Liver (tissue), 8 donors: ENCODE measurements at regions not wholly inside any gene's neighbourhood (a gene's known extent, or its start where the extent isn't known, plus 50 kb on each side); places are given as distances from the start of the nearest gene placed in this dataset.

Experiments
- DNase-seq: peaks from one replicate; pipeline ENCODE4 v3.0.0-alpha.2; 2017; ENCODE audit warnings: low spot score
- H3K27ac ChIP-seq, 2 donors: one replicate each; pipeline ENCODE4 v1.7.0; 2013; ENCODE audit warnings: inconsistent platforms in 2 of 2, low read length in 2 of 2, control low read depth in 1 of 2, low read depth in 1 of 2, mild to moderate bottlenecking in 1 of 2
- H3K27me3 ChIP-seq, 4 donors: one replicate each; pipeline versions ENCODE4 v1.6.1 to v1.7.0; 2013; ENCODE audit warnings: low read length in 3 of 4, inconsistent platforms in 1 of 4, mild to moderate bottlenecking in 1 of 4, moderate library complexity in 1 of 4; ENCODE audit not compliant: control insufficient read depth in 4 of 4, insufficient read depth in 4 of 4
- H3K36me3 ChIP-seq, 4 donors: one replicate each; pipeline versions ENCODE4 v1.6.1 to v1.7.0; 2013; ENCODE audit warnings: low read length in 3 of 4, mild to moderate bottlenecking in 3 of 4, low read depth in 1 of 4, moderate library complexity in 1 of 4; ENCODE audit not compliant: control insufficient read depth in 4 of 4, insufficient read depth in 3 of 4
- H3K4me1 ChIP-seq, 4 donors: one replicate each; pipeline versions ENCODE4 v1.6.1 to v1.7.0; 2013; ENCODE audit warnings: low read length in 3 of 4, mild to moderate bottlenecking in 3 of 4, moderate library complexity in 1 of 4; ENCODE audit not compliant: control insufficient read depth in 4 of 4, insufficient read depth in 4 of 4
- H3K4me3 ChIP-seq, 3 donors: one replicate each; pipeline versions ENCODE4 v1.6.1 to v1.7.0; 2013; ENCODE audit warnings: low read length in 3 of 3, control low read depth in 1 of 3, low read depth in 1 of 3, mild to moderate bottlenecking in 1 of 3
- H3K9ac ChIP-seq, 2 donors: one replicate each; pipeline ENCODE4 v1.7.0; 2013; ENCODE audit warnings: low read length in 2 of 2, mild to moderate bottlenecking in 2 of 2, moderate library complexity in 2 of 2, control low read depth in 1 of 2, low read depth in 1 of 2
- H3K9me3 ChIP-seq, 4 donors: one replicate each; pipeline versions ENCODE4 v1.6.1 to v1.7.0; 2013; ENCODE audit warnings: low read length in 3 of 4; ENCODE audit not compliant: control insufficient read depth in 4 of 4
- FOXA2 ChIP-seq: IDR thresholded peaks from 2 replicates; pipeline ENCODE4 v1.6.1; 2016; ENCODE audit warnings: antibody characterized with exemption
- GABPA ChIP-seq, 2 donors: IDR thresholded peaks in 1 of 2; conservative IDR thresholded peaks in 1 of 2; 2 replicates each; pipeline ENCODE4 v1.6.1; 2016; ENCODE audit warnings: antibody characterized with exemption in 2 of 2, mild to moderate bottlenecking in 1 of 2, moderate library complexity in 1 of 2
- HNF4A ChIP-seq, 2 donors: conservative IDR thresholded peaks; 2 replicates each; pipeline ENCODE4 v1.6.1; 2016; ENCODE audit warnings: antibody characterized with exemption in 2 of 2, mild to moderate bottlenecking in 2 of 2
- NR2F2 ChIP-seq: IDR thresholded peaks from 2 replicates; pipeline ENCODE4 v1.6.1; 2016; ENCODE audit warnings: antibody characterized with exemption
- RXRA ChIP-seq, 2 donors: IDR thresholded peaks; 2 replicates each; pipeline ENCODE4 v1.6.1; 2017 to 2018; ENCODE audit warnings: antibody characterized with exemption in 2 of 2, mild to moderate bottlenecking in 1 of 2
- SP1 ChIP-seq: IDR thresholded peaks from 2 replicates; pipeline ENCODE4 v1.6.1; 2018; ENCODE audit warnings: antibody characterized with exemption, mild to moderate bottlenecking
- TAF1 ChIP-seq: conservative IDR thresholded peaks from 2 replicates; pipeline ENCODE4 v1.6.1; 2016; ENCODE audit warnings: antibody characterized with exemption, mild to moderate bottlenecking
- WGBS: extraction: QIAGEN DNeasy Blood & Tissue Kit; methylation state at CpG from one replicate; pipeline ENCODE4 v1.1.7; 2013; 5-methylcytosine and 5-hydroxymethylcytosine counted together
- TF ChIP-seq, protein P1 (sequence below): IDR thresholded peaks from 2 replicates; pipeline ENCODE4 v1.6.1; 2016; ENCODE audit warnings: antibody characterized with exemption
- TF ChIP-seq, protein P2 (sequence below): IDR thresholded peaks from 2 replicates; pipeline ENCODE4 v1.6.1; 2016; ENCODE audit warnings: antibody characterized with exemption, mild to moderate bottlenecking
- TF ChIP-seq, protein P3 (sequence below): IDR thresholded peaks from 2 replicates; pipeline ENCODE4 v1.6.1; 2016; ENCODE audit warnings: antibody characterized with exemption
- TF ChIP-seq, protein P4 (sequence below): IDR thresholded peaks from 2 replicates; pipeline ENCODE4 v1.6.1; 2016; ENCODE audit warnings: antibody characterized with exemption
- TF ChIP-seq, protein P5 (sequence below): fragments of 150-350 bp; IDR thresholded peaks from 2 replicates; pipeline ENCODE4 v1.5.1; 2017; ENCODE audit warnings: improper control_type of control experiment, low read depth, low read length; ENCODE audit not compliant: missing input control
- donor health status: healthy.
- donor health status: healthy.
- donor health status: healthy.
- donor health status: healthy.
- donor health status: healthy.

DNA sequence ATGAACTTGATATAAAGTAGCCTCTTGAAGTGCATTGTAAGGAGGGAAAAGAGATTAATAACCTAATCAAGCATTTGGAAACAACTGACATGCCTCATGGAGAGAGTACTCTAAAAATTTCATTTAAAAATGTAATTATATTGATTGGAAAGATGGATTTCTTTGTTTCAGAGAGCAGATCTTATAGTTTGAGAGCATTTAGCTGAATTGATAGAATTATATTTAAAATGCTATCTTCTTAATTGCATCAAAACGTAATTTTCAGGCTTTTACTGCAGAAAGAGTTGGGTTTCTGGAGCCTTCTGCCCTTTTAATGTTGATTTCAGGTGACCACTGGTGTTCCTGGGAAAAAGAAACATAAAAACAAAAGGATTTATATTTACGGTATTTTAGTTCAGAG lies 130.6 kb downstream of the EDN3 start (continued):
- no peak for TF ChIP-seq NR2F2
- TF ChIP-seq, protein P1, sequence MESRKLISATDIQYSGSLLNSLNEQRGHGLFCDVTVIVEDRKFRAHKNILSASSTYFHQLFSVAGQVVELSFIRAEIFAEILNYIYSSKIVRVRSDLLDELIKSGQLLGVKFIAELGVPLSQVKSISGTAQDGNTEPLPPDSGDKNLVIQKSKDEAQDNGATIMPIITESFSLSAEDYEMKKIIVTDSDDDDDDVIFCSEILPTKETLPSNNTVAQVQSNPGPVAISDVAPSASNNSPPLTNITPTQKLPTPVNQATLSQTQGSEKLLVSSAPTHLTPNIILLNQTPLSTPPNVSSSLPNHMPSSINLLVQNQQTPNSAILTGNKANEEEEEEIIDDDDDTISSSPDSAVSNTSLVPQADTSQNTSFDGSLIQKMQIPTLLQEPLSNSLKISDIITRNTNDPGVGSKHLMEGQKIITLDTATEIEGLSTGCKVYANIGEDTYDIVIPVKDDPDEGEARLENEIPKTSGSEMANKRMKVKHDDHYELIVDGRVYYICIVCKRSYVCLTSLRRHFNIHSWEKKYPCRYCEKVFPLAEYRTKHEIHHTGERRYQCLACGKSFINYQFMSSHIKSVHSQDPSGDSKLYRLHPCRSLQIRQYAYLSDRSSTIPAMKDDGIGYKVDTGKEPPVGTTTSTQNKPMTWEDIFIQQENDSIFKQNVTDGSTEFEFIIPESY, result no peak
- no peak for TF ChIP-seq RXRA (IDR thresholded peaks at IDR 0.05)

DNA sequence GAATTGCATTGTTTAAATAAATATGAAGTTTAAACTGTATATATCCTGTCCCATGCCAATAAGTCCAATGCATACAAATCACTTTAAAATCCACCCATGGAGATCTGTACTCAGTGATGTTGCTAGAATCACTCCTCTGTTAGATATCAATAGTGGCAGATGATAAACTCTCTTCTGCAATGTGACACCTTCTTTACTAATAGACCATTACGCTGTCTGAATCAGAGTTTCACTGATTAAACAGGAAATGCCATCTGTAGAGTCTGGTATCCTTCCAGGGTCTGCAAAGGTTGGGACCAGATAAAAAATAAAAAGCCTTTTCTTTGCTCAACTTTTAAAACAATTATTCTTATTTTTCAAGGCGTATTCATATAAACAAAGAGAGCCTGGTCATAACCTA lies 134.5 kb downstream of the EDN3 start:
- Histone ChIP-seq H3K27me3 (peaks cover 0 to 4% (median 2%) of the 10 kb centered on the region in 4 donors), H3K9me3 (no peaks in the 10 kb centered on the region), H3K4me1 (no peaks in the 10 kb centered on the region), H3K36me3 (no peaks in the 10 kb centered on the region), H3K9ac (no peak overlapping the region), H3K27ac (no peak overlapping the region), H3K4me3 (no peak overlapping the region)
- 68% methylated on average over 2 of the region's 2 CpGs for WGBS
- DNase-seq, result no peak
- TF ChIP-seq GABPA (IDR thresholded peaks at IDR 0.05 in 1 of 2, conservative IDR thresholded peaks at IDR 0.05 in 1 of 2), result no peak
- TF ChIP-seq FOXA2, result no peak
- no peak for TF ChIP-seq SP1
- TF ChIP-seq, protein P1, result no peak
- TF ChIP-seq HNF4A (conservative IDR thresholded peaks at IDR 0.05), result no peak
- TF ChIP-seq, protein P2, sequence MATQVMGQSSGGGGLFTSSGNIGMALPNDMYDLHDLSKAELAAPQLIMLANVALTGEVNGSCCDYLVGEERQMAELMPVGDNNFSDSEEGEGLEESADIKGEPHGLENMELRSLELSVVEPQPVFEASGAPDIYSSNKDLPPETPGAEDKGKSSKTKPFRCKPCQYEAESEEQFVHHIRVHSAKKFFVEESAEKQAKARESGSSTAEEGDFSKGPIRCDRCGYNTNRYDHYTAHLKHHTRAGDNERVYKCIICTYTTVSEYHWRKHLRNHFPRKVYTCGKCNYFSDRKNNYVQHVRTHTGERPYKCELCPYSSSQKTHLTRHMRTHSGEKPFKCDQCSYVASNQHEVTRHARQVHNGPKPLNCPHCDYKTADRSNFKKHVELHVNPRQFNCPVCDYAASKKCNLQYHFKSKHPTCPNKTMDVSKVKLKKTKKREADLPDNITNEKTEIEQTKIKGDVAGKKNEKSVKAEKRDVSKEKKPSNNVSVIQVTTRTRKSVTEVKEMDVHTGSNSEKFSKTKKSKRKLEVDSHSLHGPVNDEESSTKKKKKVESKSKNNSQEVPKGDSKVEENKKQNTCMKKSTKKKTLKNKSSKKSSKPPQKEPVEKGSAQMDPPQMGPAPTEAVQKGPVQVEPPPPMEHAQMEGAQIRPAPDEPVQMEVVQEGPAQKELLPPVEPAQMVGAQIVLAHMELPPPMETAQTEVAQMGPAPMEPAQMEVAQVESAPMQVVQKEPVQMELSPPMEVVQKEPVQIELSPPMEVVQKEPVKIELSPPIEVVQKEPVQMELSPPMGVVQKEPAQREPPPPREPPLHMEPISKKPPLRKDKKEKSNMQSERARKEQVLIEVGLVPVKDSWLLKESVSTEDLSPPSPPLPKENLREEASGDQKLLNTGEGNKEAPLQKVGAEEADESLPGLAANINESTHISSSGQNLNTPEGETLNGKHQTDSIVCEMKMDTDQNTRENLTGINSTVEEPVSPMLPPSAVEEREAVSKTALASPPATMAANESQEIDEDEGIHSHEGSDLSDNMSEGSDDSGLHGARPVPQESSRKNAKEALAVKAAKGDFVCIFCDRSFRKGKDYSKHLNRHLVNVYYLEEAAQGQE, result no peak
- TF ChIP-seq, protein P3, sequence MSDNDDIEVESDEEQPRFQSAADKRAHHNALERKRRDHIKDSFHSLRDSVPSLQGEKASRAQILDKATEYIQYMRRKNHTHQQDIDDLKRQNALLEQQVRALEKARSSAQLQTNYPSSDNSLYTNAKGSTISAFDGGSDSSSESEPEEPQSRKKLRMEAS, result no peak
- TF ChIP-seq TAF1, result no peak
- TF ChIP-seq, protein P4, sequence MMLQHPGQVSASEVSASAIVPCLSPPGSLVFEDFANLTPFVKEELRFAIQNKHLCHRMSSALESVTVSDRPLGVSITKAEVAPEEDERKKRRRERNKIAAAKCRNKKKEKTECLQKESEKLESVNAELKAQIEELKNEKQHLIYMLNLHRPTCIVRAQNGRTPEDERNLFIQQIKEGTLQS, result no peak
- TF ChIP-seq NR2F2, result no peak

DNA sequence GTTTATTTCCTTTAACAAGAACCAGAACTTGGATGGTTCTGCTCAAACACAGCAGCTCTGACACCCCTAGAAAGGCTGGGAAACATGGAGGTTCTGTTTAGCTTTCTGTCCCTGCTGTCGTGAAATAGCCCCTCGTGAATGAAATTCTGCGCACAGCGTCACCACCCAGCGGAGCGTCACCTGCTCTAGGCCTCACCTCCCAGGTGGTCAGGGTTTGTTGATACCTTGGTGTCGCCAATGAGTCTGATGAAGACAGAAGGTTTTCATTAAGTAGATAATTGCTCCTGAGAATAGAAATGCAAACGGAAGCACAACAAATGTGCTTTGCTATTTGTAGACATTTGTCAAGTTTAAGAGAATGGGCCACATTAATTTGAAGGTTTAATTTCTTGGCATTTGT lies 135.1 kb downstream of the EDN3 start:
- Histone ChIP-seq H3K4me1 (no peaks in the 10 kb centered on the region), H3K27ac (no peak overlapping the region), H3K9me3 (no peaks in the 10 kb centered on the region), H3K4me3 (no peak overlapping the region), H3K9ac (no peak overlapping the region), H3K27me3 (peaks cover 0 to 4% (median 2%) of the 10 kb centered on the region in 4 donors), H3K36me3 (no peaks in the 10 kb centered on the region)
- TF ChIP-seq, protein P4, result no peak
- TF ChIP-seq, protein P1, result no peak
- TF ChIP-seq, protein P5, sequence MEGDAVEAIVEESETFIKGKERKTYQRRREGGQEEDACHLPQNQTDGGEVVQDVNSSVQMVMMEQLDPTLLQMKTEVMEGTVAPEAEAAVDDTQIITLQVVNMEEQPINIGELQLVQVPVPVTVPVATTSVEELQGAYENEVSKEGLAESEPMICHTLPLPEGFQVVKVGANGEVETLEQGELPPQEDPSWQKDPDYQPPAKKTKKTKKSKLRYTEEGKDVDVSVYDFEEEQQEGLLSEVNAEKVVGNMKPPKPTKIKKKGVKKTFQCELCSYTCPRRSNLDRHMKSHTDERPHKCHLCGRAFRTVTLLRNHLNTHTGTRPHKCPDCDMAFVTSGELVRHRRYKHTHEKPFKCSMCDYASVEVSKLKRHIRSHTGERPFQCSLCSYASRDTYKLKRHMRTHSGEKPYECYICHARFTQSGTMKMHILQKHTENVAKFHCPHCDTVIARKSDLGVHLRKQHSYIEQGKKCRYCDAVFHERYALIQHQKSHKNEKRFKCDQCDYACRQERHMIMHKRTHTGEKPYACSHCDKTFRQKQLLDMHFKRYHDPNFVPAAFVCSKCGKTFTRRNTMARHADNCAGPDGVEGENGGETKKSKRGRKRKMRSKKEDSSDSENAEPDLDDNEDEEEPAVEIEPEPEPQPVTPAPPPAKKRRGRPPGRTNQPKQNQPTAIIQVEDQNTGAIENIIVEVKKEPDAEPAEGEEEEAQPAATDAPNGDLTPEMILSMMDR, result no peak
- 78% methylated on average over 8 of the region's 8 CpGs for WGBS
- no peak for DNase-seq
